ENCODE measurements at regions not wholly inside any gene's neighbourhood (a gene's known extent, or its start where the extent isn't known, plus 50 kb on each side); places are given as distances from the start of the nearest gene placed in this dataset.

GRCh38 chr10:5299950-5300349 lies 64.8 kb upstream of the UCN3 start:
- Histone ChIP-seq H3K27me3 (no peaks in the 10 kb centered on the region), H3K36me3 (ENCODE audit: low read depth, missing control alignments) (no peaks in the 10 kb centered on the region), H3K4me3 (no peak overlapping the region), H3K9me3 (no peaks in the 10 kb centered on the region), H3K27ac (no peak overlapping the region), H3K4me1 (no peaks in the 10 kb centered on the region)
- 83 to 86% methylated on average over 3 of the region's 3 CpGs for WGBS, 2 donors
- TF ChIP-seq POLR2A (IDR thresholded peaks at IDR 0.05) = no peak
- TF ChIP-seq, protein P1, sequence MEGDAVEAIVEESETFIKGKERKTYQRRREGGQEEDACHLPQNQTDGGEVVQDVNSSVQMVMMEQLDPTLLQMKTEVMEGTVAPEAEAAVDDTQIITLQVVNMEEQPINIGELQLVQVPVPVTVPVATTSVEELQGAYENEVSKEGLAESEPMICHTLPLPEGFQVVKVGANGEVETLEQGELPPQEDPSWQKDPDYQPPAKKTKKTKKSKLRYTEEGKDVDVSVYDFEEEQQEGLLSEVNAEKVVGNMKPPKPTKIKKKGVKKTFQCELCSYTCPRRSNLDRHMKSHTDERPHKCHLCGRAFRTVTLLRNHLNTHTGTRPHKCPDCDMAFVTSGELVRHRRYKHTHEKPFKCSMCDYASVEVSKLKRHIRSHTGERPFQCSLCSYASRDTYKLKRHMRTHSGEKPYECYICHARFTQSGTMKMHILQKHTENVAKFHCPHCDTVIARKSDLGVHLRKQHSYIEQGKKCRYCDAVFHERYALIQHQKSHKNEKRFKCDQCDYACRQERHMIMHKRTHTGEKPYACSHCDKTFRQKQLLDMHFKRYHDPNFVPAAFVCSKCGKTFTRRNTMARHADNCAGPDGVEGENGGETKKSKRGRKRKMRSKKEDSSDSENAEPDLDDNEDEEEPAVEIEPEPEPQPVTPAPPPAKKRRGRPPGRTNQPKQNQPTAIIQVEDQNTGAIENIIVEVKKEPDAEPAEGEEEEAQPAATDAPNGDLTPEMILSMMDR (IDR thresholded peaks at IDR 0.05) = no peak
- intact Hi-C loops (cut with DNase I; ENCODE audit: low total_unique reads) = no loop called here
- no peak for DNase-seq

GRCh38 chr10:5303504-5303903 lies 61.3 kb upstream of the UCN3 start:
- Histone ChIP-seq H3K27ac (no peak overlapping the region), H3K4me1 (no peaks in the 10 kb centered on the region), H3K4me3 (no peak overlapping the region), H3K9me3 (no peaks in the 10 kb centered on the region), H3K36me3 (ENCODE audit: low read depth, missing control alignments) (no peaks in the 10 kb centered on the region), H3K27me3 (no peaks in the 10 kb centered on the region)
- DNase-seq = no peak
- WGBS, 2 donors = 83 to 100% methylated on average over 2 of the region's 2 CpGs
- no peak for TF ChIP-seq POLR2A (IDR thresholded peaks at IDR 0.05)
- TF ChIP-seq, protein P1 (IDR thresholded peaks at IDR 0.05) = no peak
- intact Hi-C loops (cut with DNase I; ENCODE audit: low total_unique reads) = no loop called here

GRCh38 chr10:5305374-5305773 lies 59.4 kb upstream of the UCN3 start:
- no peak overlapping the region for H3K4me3 ChIP-seq
- no peak overlapping the region for H3K27ac ChIP-seq
- no peaks in the 10 kb centered on the region for H3K9me3 ChIP-seq
- DNase-seq = no peak
- no peaks in the 10 kb centered on the region for H3K27me3 ChIP-seq
- no peak for TF ChIP-seq POLR2A (IDR thresholded peaks at IDR 0.05)
- TF ChIP-seq, protein P1 (IDR thresholded peaks at IDR 0.05) = no peak
- no peaks in the 10 kb centered on the region for H3K4me1 ChIP-seq
- no peaks in the 10 kb centered on the region for H3K36me3 ChIP-seq (ENCODE audit: low read depth, missing control alignments)
- WGBS, 2 donors = 83 to 85% methylated on average over 7 of the region's 7 CpGs
- intact Hi-C loops (cut with DNase I; ENCODE audit: low total_unique reads) = no loop called here

- TF ChIP-seq, protein P1 (IDR thresholded peaks at IDR 0.05) = no peak
- TF ChIP-seq POLR2A (IDR thresholded peaks at IDR 0.05) = no peak
- Histone ChIP-seq H3K4me3 (no peak overlapping the region), H3K9me3 (no peaks in the 10 kb centered on the region), H3K36me3 (ENCODE audit: low read depth, missing control alignments) (no peaks in the 10 kb centered on the region), H3K27ac (no peak overlapping the region), H3K4me1 (no peaks in the 10 kb centered on the region), H3K27me3 (no peaks in the 10 kb centered on the region)
- DNase-seq = no peak
- 73 to 90% methylated on average over 3 of the region's 3 CpGs for WGBS, 2 donors
- intact Hi-C loops (cut with DNase I; ENCODE audit: low total_unique reads) = no loop called here
These were observed 53.9 kb upstream of the UCN3 start for GRCh38 chr10:5310914-5311313.

DNA sequence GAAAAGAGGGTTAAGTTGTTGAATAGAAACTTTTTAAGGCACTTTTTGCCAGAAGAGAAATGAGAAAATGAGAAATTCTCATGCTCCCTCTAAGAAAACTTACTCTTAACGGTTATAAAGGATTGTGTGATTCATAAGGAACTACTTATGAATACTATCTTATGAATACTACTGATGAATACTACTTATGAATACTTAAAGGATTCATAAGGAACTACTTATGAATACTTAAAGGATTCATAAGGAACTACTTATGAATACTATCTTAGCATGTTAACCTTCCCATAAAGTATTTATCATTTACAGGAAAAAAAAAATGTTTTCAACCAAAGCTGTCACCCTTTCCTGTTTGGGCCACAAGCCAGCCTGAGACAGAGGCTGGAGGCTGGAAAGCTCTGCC lies 53.1 kb upstream of the UCN3 start:
- 84 to 92% methylated on average over 1 of the region's 1 CpG for WGBS, 2 donors
- Histone ChIP-seq H3K36me3 (ENCODE audit: low read depth, missing control alignments) (no peaks in the 10 kb centered on the region), H3K4me3 (no peak overlapping the region), H3K27me3 (no peaks in the 10 kb centered on the region), H3K4me1 (no peaks in the 10 kb centered on the region), H3K9me3 (no peaks in the 10 kb centered on the region), H3K27ac (no peak overlapping the region)
- no peak for DNase-seq
- intact Hi-C loops (cut with DNase I; ENCODE audit: low total_unique reads) = no loop called here
- TF ChIP-seq POLR2A (IDR thresholded peaks at IDR 0.05) = no peak
- TF ChIP-seq, protein P1 (IDR thresholded peaks at IDR 0.05) = no peak

Measured in testis (tissue), 2 donors.